Neuronal stem cell (in vitro differentiated cells): ENCODE measurements at regions not wholly inside any gene's neighbourhood (a gene's known extent, or its start where the extent isn't known, plus 50 kb on each side); places are given as distances from the start of the nearest gene placed in this dataset.
A peak's percentile ranks its signal among the peaks of the same experiment; 100 is the strongest.

Experiments
- DNase-seq: peaks from one replicate; pipeline ENCODE4 v3.0.0-alpha.2; 2013; ENCODE audit warnings: low spot score
- H2AFZ ChIP-seq: one replicate; pipeline ENCODE4 v1.6.1; 2013; ENCODE audit warnings: mild to moderate bottlenecking, low read length, inconsistent platforms
- H2AK5ac ChIP-seq: 2 replicates; pipeline ENCODE4 v1.6.1; 2013; ENCODE audit warnings: low read depth, mild to moderate bottlenecking, inconsistent platforms, low read length, moderate library complexity, mixed read lengths
- H2BK120ac ChIP-seq: 2 replicates; pipeline ENCODE4 v1.6.1; 2013; ENCODE audit warnings: low read depth, mild to moderate bottlenecking, inconsistent platforms, low read length, moderate library complexity, mixed read lengths
- H2BK12ac ChIP-seq: one replicate; pipeline ENCODE4 v1.6.1; 2013; ENCODE audit warnings: low read length, inconsistent platforms
- H2BK15ac ChIP-seq: 2 replicates; pipeline ENCODE4 v1.6.1; 2013; ENCODE audit warnings: mild to moderate bottlenecking, low read length, inconsistent platforms, mixed read lengths
- H2BK5ac ChIP-seq: one replicate; pipeline ENCODE4 v1.6.1; 2013; ENCODE audit warnings: inconsistent platforms, mild to moderate bottlenecking, low read length, moderate library complexity
- H3K14ac ChIP-seq: one replicate; pipeline ENCODE4 v1.6.1; 2013; ENCODE audit warnings: low read length, inconsistent platforms
- H3K18ac ChIP-seq: 2 replicates; pipeline ENCODE4 v1.6.1; 2013; ENCODE audit warnings: low read length, inconsistent platforms
- H3K23ac ChIP-seq: 2 replicates; pipeline ENCODE4 v1.6.1; 2013; ENCODE audit warnings: low read depth, mild to moderate bottlenecking, mixed read lengths, low read length, inconsistent platforms; ENCODE audit not compliant: poor library complexity
- H3K27ac ChIP-seq: replicated peaks from 3 replicates; pipeline ENCODE4 v1.5.1; 2013; ENCODE audit warnings: low read length, inconsistent platforms
- H3K27me3 ChIP-seq, 3 experiments: 2 replicates each; pipeline ENCODE4 v1.6.1; 2013; ENCODE audit warnings: low read length in 3 of 3, mild to moderate bottlenecking in 2 of 3, inconsistent platforms in 1 of 3, low read depth in 1 of 3, mixed read lengths in 1 of 3, moderate library complexity in 1 of 3; ENCODE audit not compliant: control insufficient read depth in 3 of 3, insufficient read depth in 3 of 3
- H3K36me3 ChIP-seq, 2 donors: replicated peaks in 1 of 2; 2 replicates each; pipeline ENCODE4 v1.6.1; 2013; ENCODE audit warnings: low read length in 2 of 2; ENCODE audit not compliant: control insufficient read depth in 2 of 2, insufficient read depth in 2 of 2
- H3K4ac ChIP-seq: 2 replicates; pipeline ENCODE4 v1.6.1; 2013; ENCODE audit warnings: inconsistent platforms, mild to moderate bottlenecking, low read length, moderate library complexity
- H3K4me1 ChIP-seq, 2 donors: 1 replicate in 1 of 2; 2 replicates in 1 of 2; pipeline ENCODE4 v1.6.1; 2013; ENCODE audit warnings: low read length in 2 of 2, low read depth in 1 of 2; ENCODE audit not compliant: control insufficient read depth in 2 of 2, insufficient read depth in 1 of 2
- H3K4me2 ChIP-seq: one replicate; pipeline ENCODE4 v1.6.1; 2013; ENCODE audit warnings: mild to moderate bottlenecking, low read length, inconsistent platforms; ENCODE audit not compliant: insufficient read depth, poor library complexity, severe bottlenecking
- H3K4me3 ChIP-seq, 2 donors: 2 replicates each; pipeline ENCODE4 v1.5.1; 2013; ENCODE audit warnings: low read length in 2 of 2, mild to moderate bottlenecking in 2 of 2, inconsistent platforms in 1 of 2, moderate library complexity in 1 of 2
- H3K79me1 ChIP-seq: one replicate; pipeline ENCODE4 v1.6.1; 2013; ENCODE audit warnings: low read depth, mild to moderate bottlenecking, inconsistent platforms, low read length, moderate library complexity
- H3K9ac ChIP-seq: one replicate; pipeline ENCODE4 v1.6.1; 2013; ENCODE audit warnings: mild to moderate bottlenecking, low read depth, low read length, inconsistent platforms; ENCODE audit not compliant: poor library complexity
- H3K9me3 ChIP-seq, 2 donors: replicated peaks in 1 of 2; 2 replicates each; pipeline versions ENCODE3 to v1.6.1; 2013; ENCODE audit warnings: low read length in 2 of 2, mild to moderate bottlenecking in 2 of 2, inconsistent platforms in 1 of 2, low read depth in 1 of 2, mixed read lengths in 1 of 2, moderate library complexity in 1 of 2; ENCODE audit not compliant: control insufficient read depth in 2 of 2, insufficient read depth in 1 of 2
- H4K8ac ChIP-seq: one replicate; pipeline ENCODE4 v1.6.1; 2013; ENCODE audit warnings: low read depth, mild to moderate bottlenecking, inconsistent platforms, low read length, moderate library complexity
- H4K91ac ChIP-seq: one replicate; pipeline ENCODE4 v1.6.1; 2013; ENCODE audit warnings: low read length, low read depth, mild to moderate bottlenecking, inconsistent platforms; ENCODE audit not compliant: poor library complexity
- WGBS, 2 donors: extraction: QIAGEN DNeasy Blood & Tissue Kit; methylation state at CpG; one replicate each; pipeline ENCODE4 v1.1.7; 2013; ENCODE audit warnings: missing lambda C conversion rate in 2 of 2, mixed read lengths in 1 of 2; ENCODE audit not compliant: insufficient read length in 2 of 2, insufficient replicate concordance in 1 of 2; ENCODE audit errors: extremely low coverage in 2 of 2; 5-methylcytosine and 5-hydroxymethylcytosine counted together

- no peak overlapping the region for H2AFZ ChIP-seq
- no peak overlapping the region for H3K18ac ChIP-seq
- H3K4me2 ChIP-seq: no peak overlapping the region
- H3K9ac ChIP-seq: no peak overlapping the region
- H2BK5ac ChIP-seq: no peak overlapping the region
- no peak overlapping the region for H4K91ac ChIP-seq
- no peak for DNase-seq
- no peak overlapping the region for H3K4me3 ChIP-seq
- no peaks in the 10 kb centered on the region for H3K79me1 ChIP-seq
- H3K9me3 ChIP-seq: no peaks in the 10 kb centered on the region
- H3K14ac ChIP-seq: no peak overlapping the region
- H3K23ac ChIP-seq: no peak overlapping the region
- no CpG with 5 or more reads among the region's 2 CpGs for WGBS, 2 donors
- H2BK12ac ChIP-seq: no peak overlapping the region
- H2AK5ac ChIP-seq: no peak overlapping the region
- H3K4me1 ChIP-seq: no peaks in the 10 kb centered on the region
- no peak overlapping the region for H3K27ac ChIP-seq
- H2BK120ac ChIP-seq: no peak overlapping the region
- H3K27me3 ChIP-seq: no peaks in the 10 kb centered on the region
- no peak overlapping the region for H4K8ac ChIP-seq
- no peak overlapping the region for H2BK15ac ChIP-seq
- no peaks in the 10 kb centered on the region for H3K36me3 ChIP-seq
- no peak overlapping the region for H3K4ac ChIP-seq
Measured at GRCh38 chr13:71087006-71087405, 780.0 kb downstream of the DACH1 start.

GRCh38 chr13:71082631-71083030 lies 784.4 kb downstream of the DACH1 start:
- H3K4me1 ChIP-seq: no peaks in the 10 kb centered on the region
- no peak overlapping the region for H2BK15ac ChIP-seq

GRCh38 chr13:71079638-71080037 lies 787.4 kb downstream of the DACH1 start:
- Histone ChIP-seq H2BK15ac (no peak overlapping the region), H2AFZ (peak overlapping the region; percentile 15), H4K91ac (no peak overlapping the region), H3K27ac (no peak overlapping the region), H2AK5ac (no peak overlapping the region), H3K4me1 (no peaks in the 10 kb centered on the region), H3K27me3 (no peaks in the 10 kb centered on the region), H3K79me1 (no peaks in the 10 kb centered on the region), H4K8ac (no peak overlapping the region), H3K4me3 (no peak overlapping the region), H3K18ac (no peak overlapping the region), H2BK120ac (no peak overlapping the region), H3K36me3 (no peaks in the 10 kb centered on the region), H3K4me2 (no peak overlapping the region), H3K23ac (no peak overlapping the region), H3K4ac (no peak overlapping the region), H3K9ac (no peak overlapping the region), H2BK5ac (no peak overlapping the region), H3K9me3 (no peaks in the 10 kb centered on the region), H2BK12ac (no peak overlapping the region), H3K14ac (no peak overlapping the region)
- DNase-seq: no peak

More at GRCh38 chr13:71082631-71083030, 784.4 kb downstream of the DACH1 start:
- Histone ChIP-seq H4K8ac (no peak overlapping the region), H3K4me3 (no peak overlapping the region), H2BK12ac (no peak overlapping the region), H2AK5ac (no peak overlapping the region), H3K27me3 (no peaks in the 10 kb centered on the region), H2BK120ac (no peak overlapping the region), H2AFZ (no peak overlapping the region), H3K9ac (no peak overlapping the region), H4K91ac (no peak overlapping the region), H3K9me3 (no peaks in the 10 kb centered on the region), H2BK5ac (no peak overlapping the region), H3K18ac (no peak overlapping the region), H3K14ac (no peak overlapping the region), H3K23ac (no peak overlapping the region), H3K4me2 (no peak overlapping the region), H3K79me1 (no peaks in the 10 kb centered on the region), H3K4ac (no peak overlapping the region), H3K27ac (no peak overlapping the region), H3K36me3 (no peaks in the 10 kb centered on the region)
- no peak for DNase-seq
- no CpG with 5 or more reads among the region's 1 CpG for WGBS, 2 donors

DNA sequence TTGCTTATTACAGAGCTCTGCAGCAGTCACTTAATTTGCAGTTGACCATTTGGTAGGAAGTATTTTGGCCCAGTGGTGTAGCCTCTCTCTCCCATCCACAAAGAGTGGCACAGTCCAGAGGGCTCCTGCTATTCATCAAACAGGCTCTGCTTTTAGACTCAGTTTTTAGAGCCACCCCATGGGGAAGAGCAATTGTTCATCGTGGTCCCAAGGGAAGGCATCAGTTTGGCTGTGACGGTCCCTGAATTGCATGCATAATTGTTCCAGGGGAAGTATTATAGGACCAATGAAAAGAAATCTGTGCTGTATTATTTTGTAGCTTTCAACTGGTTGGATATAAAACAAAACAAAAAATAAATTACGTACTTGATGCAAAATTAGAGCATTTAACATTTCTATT lies 799.0 kb downstream of the DACH1 start:
- H3K79me1 ChIP-seq: no peaks in the 10 kb centered on the region
- H3K14ac ChIP-seq: no peak overlapping the region
- no peaks in the 10 kb centered on the region for H3K27me3 ChIP-seq
- H3K4me2 ChIP-seq: no peak overlapping the region
- no peak overlapping the region for H2BK120ac ChIP-seq
- H2BK5ac ChIP-seq: no peak overlapping the region
- peak overlapping the region; percentile 68 for H2AFZ ChIP-seq
- no peak overlapping the region for H2BK12ac ChIP-seq
- H3K18ac ChIP-seq: no peak overlapping the region
- no peak overlapping the region for H3K23ac ChIP-seq
- no peaks in the 10 kb centered on the region for H3K36me3 ChIP-seq
- WGBS, 2 donors: no CpG with 5 or more reads among the region's 3 CpGs
- no peak overlapping the region for H4K8ac ChIP-seq
- H3K4ac ChIP-seq: no peak overlapping the region
- no peak overlapping the region for H4K91ac ChIP-seq
- H3K9ac ChIP-seq: no peak overlapping the region
- H3K4me3 ChIP-seq: no peak overlapping the region
- DNase-seq: no peak
- H3K9me3 ChIP-seq: no peaks in the 10 kb centered on the region
- H3K4me1 ChIP-seq: peaks cover 4 to 9% of the 10 kb centered on the region in 2 donors
- no peak overlapping the region for H2AK5ac ChIP-seq
- no peak overlapping the region for H3K27ac ChIP-seq
- H2BK15ac ChIP-seq: no peak overlapping the region
